Peyer's patch (tissue), 4 donors: ENCODE measurements at regions not wholly inside any gene's neighbourhood (a gene's known extent, or its start where the extent isn't known, plus 50 kb on each side); places are given as distances from the start of the nearest gene placed in this dataset.
A peak's percentile ranks its signal among the peaks of the same experiment; 100 is the strongest.

ENCODE experiments used
- DNase-seq, 3 donors: peaks; one replicate each; pipeline ENCODE4 v3.0.0-alpha.2; 2017 to 2019
- H3K27ac ChIP-seq, 4 donors: fragments of 200-600 bp; sonication (generic); one replicate each; pipeline ENCODE4 v1.5.1; 2016 to 2019
- H3K27me3 ChIP-seq, 2 donors: fragments of 200-600 bp; sonication (generic); one replicate each; pipeline ENCODE4 v1.5.1; 2019
- H3K36me3 ChIP-seq, 3 donors: fragments of 200-600 bp; sonication (generic); one replicate each; pipeline ENCODE4 v1.5.1; 2016 to 2019
- H3K4me1 ChIP-seq, 4 donors: fragments of 200-600 bp; sonication (generic); one replicate each; pipeline ENCODE4 v1.5.1; 2016 to 2019
- H3K4me3 ChIP-seq, 4 donors: fragments of 200-600 bp; sonication (generic); 1 replicate in 3 of 4; 2 replicates in 1 of 4; pipeline ENCODE4 v1.5.1; 2016 to 2019; ENCODE audit warnings: mild to moderate bottlenecking in 1 of 4
- H3K9me3 ChIP-seq, 4 donors: fragments of 200-600 bp; sonication (generic); one replicate each; pipeline ENCODE4 v1.5.1; 2016 to 2019; ENCODE audit warnings: mild to moderate bottlenecking in 1 of 4
- CTCF ChIP-seq, 6 experiments: fragments of 450-650 bp in 4 of 6; fragments of 200-600 bp in 2 of 6; sonication (generic) in 1 of 6; IDR thresholded peaks; one replicate each; pipeline ENCODE4 v1.5.1; 2017 to 2019; ENCODE audit warnings: antibody characterized with exemption in 6 of 6, mild to moderate bottlenecking in 3 of 6, moderate library complexity in 1 of 6
- POLR2A ChIP-seq, 2 donors: fragments of 450-650 bp; IDR thresholded peaks; one replicate each; pipeline ENCODE4 v1.5.1; 2017; ENCODE audit warnings: antibody characterized with exemption in 2 of 2, mild to moderate bottlenecking in 2 of 2, moderate library complexity in 2 of 2

GRCh38 chr7:116340943-116341907 is 130.9 kb downstream of the TES start:
- Histone ChIP-seq H3K4me1 (peaks cover 0 to 5% (median 0%) of the 10 kb centered on the region in 4 donors), H3K27me3 (no peaks in the 10 kb centered on the region), H3K27ac (no peak overlapping the region), H3K9me3 (no peaks in the 10 kb centered on the region), H3K4me3 (no peak overlapping the region), H3K36me3 (no peaks in the 10 kb centered on the region)
- no peak for TF ChIP-seq POLR2A (IDR thresholded peaks at IDR 0.05)
- TF ChIP-seq CTCF (IDR thresholded peaks at IDR 0.05): no peak
- no peak for DNase-seq

- Histone ChIP-seq H3K27me3 (no peaks in the 10 kb centered on the region), H3K9me3 (no peaks in the 10 kb centered on the region)
Observed at GRCh38 chr7:116342125-116342524, 131.8 kb downstream of the TES start.

GRCh38 chr7:116347151-116347832 is 137.0 kb downstream of the TES start:
- no peaks in the 10 kb centered on the region for H3K4me1 ChIP-seq
- TF ChIP-seq POLR2A (IDR thresholded peaks at IDR 0.05) (no peak), CTCF (IDR thresholded peaks at IDR 0.05) (no peak)
- DNase-seq: no peak

More at GRCh38 chr7:116342125-116342524, 131.8 kb downstream of the TES start:
- H3K4me1 ChIP-seq: peaks cover 0 to 5% (median 0%) of the 10 kb centered on the region in 4 donors
- H3K27ac ChIP-seq: no peak overlapping the region
- DNase-seq: no peak
- H3K4me3 ChIP-seq: no peak overlapping the region
- no peaks in the 10 kb centered on the region for H3K36me3 ChIP-seq
- TF ChIP-seq POLR2A (IDR thresholded peaks at IDR 0.05): no peak
- no peak for TF ChIP-seq CTCF (IDR thresholded peaks at IDR 0.05)

GRCh38 chr7:116348346-116348745 is 138.0 kb downstream of the TES start:
- Histone ChIP-seq H3K9me3 (no peaks in the 10 kb centered on the region), H3K27ac (no peak overlapping the region), H3K36me3 (no peaks in the 10 kb centered on the region), H3K4me3 (no peak overlapping the region), H3K4me1 (no peaks in the 10 kb centered on the region), H3K27me3 (no peaks in the 10 kb centered on the region)
- no peak for TF ChIP-seq CTCF (IDR thresholded peaks at IDR 0.05)
- TF ChIP-seq POLR2A (IDR thresholded peaks at IDR 0.05): no peak
- no peak for DNase-seq

More at GRCh38 chr7:116347151-116347832, 137.0 kb downstream of the TES start:
- Histone ChIP-seq H3K4me3 (no peak overlapping the region), H3K9me3 (no peaks in the 10 kb centered on the region), H3K27me3 (no peaks in the 10 kb centered on the region), H3K27ac (no peak overlapping the region), H3K36me3 (no peaks in the 10 kb centered on the region)

GRCh38 chr7:116351966-116352365 is 141.6 kb downstream of the TES start:
- H3K36me3 ChIP-seq: no peaks in the 10 kb centered on the region
- no peak overlapping the region for H3K4me3 ChIP-seq
- TF ChIP-seq POLR2A (IDR thresholded peaks at IDR 0.05) (no peak), CTCF (IDR thresholded peaks at IDR 0.05) (no peak)
- H3K4me1 ChIP-seq: peaks cover 0 to 10% (median 0%) of the 10 kb centered on the region in 4 donors
- peak overlapping the region in 1 of 4 donors; percentile 23 for H3K27ac ChIP-seq
- H3K9me3 ChIP-seq: no peaks in the 10 kb centered on the region
- DNase-seq: no peak
- H3K27me3 ChIP-seq: no peaks in the 10 kb centered on the region
